A549 (cell line): ENCODE measurements at regions not wholly inside any gene's neighbourhood (a gene's known extent, or its start where the extent isn't known, plus 50 kb on each side); places are given as distances from the start of the nearest gene placed in this dataset.

ENCODE experiments used
- ATAC-seq, 2 experiments: fragments of 200-7000 bp in 1 of 2; fragments of >200 bp in 1 of 2; cut with Nextera tagmentation in 1 of 2; cut with Tn5 transposase in 1 of 2; 3 replicates each; pipeline versions ENCODE4 v1.8.0 to v1.9.1; 2018 to 2020; ENCODE audit warnings: mild to moderate bottlenecking in 1 of 2, moderate library complexity in 1 of 2
- CTCF ChIA-PET: fragments of 300-600 bp; sonication (Branson Sonifier 250); formaldehyde crosslinking; extraction: SDS; loops from one replicate; lab custom pipeline; 2021; ENCODE audit warnings: antibody characterized with exemption, inconsistent platforms; lab: Yijun Ruan, JAX
- POLR2A ChIA-PET: fragments of 350-600 bp; formaldehyde crosslinking; extraction: SDS; loops from one replicate; lab custom pipeline; 2021; ENCODE audit warnings: antibody characterized with exemption, inconsistent platforms; lab: Yijun Ruan, JAX
- DNase-seq, 2 experiments: peaks; one replicate each; pipeline versions ENCODE4 v3.0.0 to v3.0.0-alpha.2; 2011 to 2016; ENCODE audit warnings: low read depth in 1 of 2, low spot score in 1 of 2
- FAIRE-seq: peaks from 2 replicates; lab custom pipeline; 2011; peaks lifted over from hg19 to GRCh38; lab: Jason Lieb, UNC
- H3K27ac ChIP-seq, 2 experiments: fragments of >200 bp; sonication (Bioruptor Twin); formaldehyde crosslinking; 3 replicates each; pipeline ENCODE4 v1.5.1; 2016 to 2017
- H3K4me1 ChIP-seq: fragments of >200 bp; sonication (Bioruptor Twin); formaldehyde crosslinking; 3 replicates; pipeline ENCODE4 v1.6.1; 2016
- H3K4me2 ChIP-seq: fragments of >200 bp; sonication (Bioruptor Twin); formaldehyde crosslinking; 3 replicates; pipeline ENCODE4 v1.6.1; 2016
- H3K4me3 ChIP-seq: fragments of >200 bp; sonication (Bioruptor Twin); formaldehyde crosslinking; 3 replicates; pipeline ENCODE4 v1.5.1; 2016
- H3K9me3 ChIP-seq: fragments of >200 bp; sonication (Bioruptor Twin); formaldehyde crosslinking; 3 replicates; pipeline ENCODE4 v1.6.1; 2016
- BCL3 ChIP-seq: fragments of >200 bp; sonication (Bioruptor Twin); formaldehyde crosslinking; IDR thresholded peaks from 3 replicates; pipeline ENCODE4 v1.6.1; 2016
- CBX8 ChIP-seq: fragments of 200-600 bp; sonication (generic); IDR thresholded peaks from 2 replicates; pipeline ENCODE4 v1.6.1; 2016
- CHD2 ChIP-seq: fragments of 150-350 bp; IDR thresholded peaks from 2 replicates; pipeline ENCODE4 v1.6.1; 2014; ENCODE audit warnings: low read length; ENCODE audit not compliant: partially characterized antibody
- CTCF ChIP-seq: fragments of >200 bp; sonication (Bioruptor Twin); formaldehyde crosslinking; IDR thresholded peaks from 3 replicates; pipeline ENCODE4 v1.5.1; 2016
- EHF ChIP-seq: fragments of 250-450 bp; sonication (Bioruptor Pico); IDR thresholded peaks from 2 replicates; pipeline ENCODE4 v1.5.0; 2020; ENCODE audit warnings: mild to moderate bottlenecking
- EHMT2 ChIP-seq: fragments of 200-600 bp; sonication (generic); IDR thresholded peaks from 2 replicates; pipeline ENCODE4 v1.6.1; 2016; ENCODE audit warnings: antibody characterized with exemption, low read depth, mild to moderate bottlenecking, moderate library complexity
- ELK1 ChIP-seq: fragments of 150-350 bp; IDR thresholded peaks from 2 replicates; pipeline ENCODE4 v1.6.1; 2014; ENCODE audit warnings: low read depth, mild to moderate bottlenecking, low read length
- EP300 ChIP-seq, 2 experiments: fragments of >200 bp; sonication (Bioruptor Twin); formaldehyde crosslinking; IDR thresholded peaks; 2 replicates in 1 of 2; 3 replicates in 1 of 2; pipeline ENCODE4 v1.6.1; 2016 to 2017
- HES2 ChIP-seq: fragments of >200 bp; sonication (Bioruptor Twin); formaldehyde crosslinking; IDR thresholded peaks from 2 replicates; pipeline ENCODE4 v1.6.1; 2016
- HEYL ChIP-seq: fragments of 250-450 bp; sonication (Bioruptor Pico); IDR thresholded peaks from 2 replicates; pipeline ENCODE4 v1.8.0; 2021; ENCODE audit warnings: mild to moderate bottlenecking, moderate library complexity
- HOXB5 ChIP-seq: fragments of 250-450 bp; sonication (Bioruptor Pico); IDR thresholded peaks from 2 replicates; pipeline ENCODE4 v1.5.0; 2020; ENCODE audit warnings: mild to moderate bottlenecking, moderate library complexity
- MAFK ChIP-seq: fragments of 450-650 bp; IDR thresholded peaks from 2 replicates; pipeline ENCODE4 v1.6.1; 2014; ENCODE audit not compliant: partially characterized antibody
- RAD21 ChIP-seq, 2 experiments: fragments of >200 bp in 1 of 2; sonication (Bioruptor Twin) in 1 of 2; formaldehyde crosslinking in 1 of 2; IDR thresholded peaks in 1 of 2; conservative IDR thresholded peaks in 1 of 2; 2 replicates in 1 of 2; 3 replicates in 1 of 2; pipeline ENCODE4 v1.6.1; 2012 to 2018; ENCODE audit warnings: inconsistent platforms in 1 of 2
- TFCP2L1 ChIP-seq: fragments of 250-450 bp; sonication (Bioruptor Pico); IDR thresholded peaks from 2 replicates; pipeline ENCODE4 v1.5.0; 2021; ENCODE audit warnings: mild to moderate bottlenecking
- TP53 ChIP-seq: fragments of 250-450 bp; sonication (Bioruptor Pico); IDR thresholded peaks from 2 replicates; pipeline ENCODE4 v1.5.0; 2021; ENCODE audit warnings: mild to moderate bottlenecking, moderate library complexity
- ZC3H11A ChIP-seq: fragments of 450-650 bp; IDR thresholded peaks from 2 replicates; pipeline ENCODE4 v1.6.1; 2014; ENCODE audit warnings: antibody characterized with exemption, mild to moderate bottlenecking
- ZFP36 ChIP-seq: fragments of 450-650 bp; IDR thresholded peaks from 2 replicates; pipeline ENCODE4 v1.6.1; 2014; ENCODE audit warnings: borderline replicate concordance; ENCODE audit not compliant: partially characterized antibody
- WGBS: methylation state at CpG from one replicate; pipeline ENCODE4 v1.1.6; 2017; ENCODE audit errors: missing lambda C conversion rate; 5-methylcytosine and 5-hydroxymethylcytosine counted together
- TF ChIP-seq, protein P1 (sequence below): IDR thresholded peaks from 2 replicates; pipeline ENCODE4 v1.6.1; 2012
- TF ChIP-seq, protein P2 (sequence below): fragments of 450-650 bp; IDR thresholded peaks from 2 replicates; pipeline ENCODE4 v1.6.1; 2014; ENCODE audit warnings: antibody characterized with exemption

DNA sequence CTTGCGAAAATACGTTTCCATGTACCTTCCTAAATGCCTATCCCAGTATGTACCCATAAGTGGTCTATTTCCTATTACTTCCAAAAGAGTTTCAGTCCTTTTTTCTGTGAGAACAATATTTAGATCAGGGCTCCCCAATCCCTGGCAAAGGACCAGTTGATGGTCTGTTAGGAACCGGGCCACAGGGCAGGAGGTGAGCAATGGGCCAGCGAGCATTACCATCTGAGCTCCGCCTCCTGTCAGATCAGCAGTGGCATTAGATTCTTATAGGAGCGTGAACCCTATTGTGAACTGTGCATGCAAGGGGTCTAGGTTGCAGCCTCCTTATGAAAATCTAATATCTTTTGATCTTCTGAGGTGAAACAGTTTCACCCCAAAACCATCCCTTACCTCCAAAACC, 859.1 kb downstream of the SLITRK6 start (continued):
- TF ChIP-seq CTCF (no peak), MAFK (no peak), CBX8 (no peak), HOXB5 (CRISPR knock-in tag) (no peak), ELK1 (no peak)
- TF ChIP-seq, protein P1, sequence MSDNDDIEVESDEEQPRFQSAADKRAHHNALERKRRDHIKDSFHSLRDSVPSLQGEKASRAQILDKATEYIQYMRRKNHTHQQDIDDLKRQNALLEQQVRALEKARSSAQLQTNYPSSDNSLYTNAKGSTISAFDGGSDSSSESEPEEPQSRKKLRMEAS = no peak

DNA sequence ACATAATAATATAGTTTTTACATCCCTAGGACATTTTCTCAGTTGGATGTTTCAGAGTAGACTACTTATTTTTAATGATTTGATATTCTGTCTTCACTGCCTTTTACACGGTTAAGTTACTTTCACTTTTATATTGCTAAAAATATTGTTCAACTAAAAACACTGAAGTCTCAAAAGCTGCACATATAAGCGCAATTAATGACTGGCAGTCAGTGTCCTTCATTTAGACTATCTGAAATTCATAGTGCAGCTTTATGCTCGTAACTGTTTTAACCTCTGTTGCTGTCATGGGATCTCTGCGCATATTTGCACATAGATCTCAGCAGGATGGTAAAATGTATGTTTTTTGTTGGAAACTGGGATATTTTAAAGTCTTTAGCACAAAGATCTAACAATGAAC, 864.3 kb downstream of the SLITRK6 start:
- no peak for ATAC-seq
- 0 out of 3 replicates have a peak, but pooled peaks cover 3% of the 10 kb centered on the region for H3K4me1 ChIP-seq
- WGBS = 5% methylated on average over 4 of the region's 4 CpGs
- CTCF ChIA-PET = no interaction called here
- no peak overlapping the region for H3K27ac ChIP-seq
- peak overlapping the region; percentile 38 for H3K4me3 ChIP-seq
- FAIRE-seq = no peak
- no peaks in the 10 kb centered on the region for H3K9me3 ChIP-seq
- TF ChIP-seq, protein P2, sequence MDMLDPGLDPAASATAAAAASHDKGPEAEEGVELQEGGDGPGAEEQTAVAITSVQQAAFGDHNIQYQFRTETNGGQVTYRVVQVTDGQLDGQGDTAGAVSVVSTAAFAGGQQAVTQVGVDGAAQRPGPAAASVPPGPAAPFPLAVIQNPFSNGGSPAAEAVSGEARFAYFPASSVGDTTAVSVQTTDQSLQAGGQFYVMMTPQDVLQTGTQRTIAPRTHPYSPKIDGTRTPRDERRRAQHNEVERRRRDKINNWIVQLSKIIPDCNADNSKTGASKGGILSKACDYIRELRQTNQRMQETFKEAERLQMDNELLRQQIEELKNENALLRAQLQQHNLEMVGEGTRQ = no peak
- no peak for TF ChIP-seq HOXB5 (CRISPR knock-in tag)
- TF ChIP-seq HES2 = no peak
- no peak for TF ChIP-seq ZFP36
- TF ChIP-seq, protein P1 = no peak
- no peak for TF ChIP-seq EP300 (IDR thresholded peaks at IDR 0.05)
- TF ChIP-seq EHMT2 = no peak
- no peak for TF ChIP-seq TP53 (CRISPR knock-in tag)
- TF ChIP-seq TFCP2L1 (CRISPR knock-in tag) = no peak
- no peak for TF ChIP-seq HEYL (CRISPR knock-in tag)
- TF ChIP-seq EHF (CRISPR knock-in tag) = no peak
- TF ChIP-seq BCL3 = no peak
- no peak for TF ChIP-seq RAD21 (conservative IDR thresholded peaks at IDR 0.05 in 1 of 2, IDR thresholded peaks at IDR 0.05 in 1 of 2)
- no peak for TF ChIP-seq CHD2
- TF ChIP-seq ZC3H11A = no peak
- no peak for TF ChIP-seq CTCF
- H3K4me2 ChIP-seq = peak overlapping the region; percentile 82
- POLR2A ChIA-PET = no interaction called here
- DNase-seq = no peak
